Tibial artery (tissue), 4 donors: ENCODE measurements at regions not wholly inside any gene's neighbourhood (a gene's known extent, or its start where the extent isn't known, plus 50 kb on each side); places are given as distances from the start of the nearest gene placed in this dataset.

Experiments used
- DNase-seq, 2 donors: peaks; one replicate each; pipeline ENCODE4 v3.0.0-alpha.2; 2019
- H3K27ac ChIP-seq, 2 donors: fragments of 200-600 bp; sonication (generic) in 1 of 2; 1 replicate in 1 of 2; 2 replicates in 1 of 2; pipeline ENCODE4 v1.5.1; 2018 to 2019; ENCODE audit warnings: mild to moderate bottlenecking in 1 of 2
- H3K27me3 ChIP-seq, 2 donors: fragments of 200-600 bp; sonication (generic) in 1 of 2; one replicate each; pipeline versions ENCODE4 v1.5.1 to v1.6.0; 2016 to 2019
- H3K36me3 ChIP-seq, 3 donors: fragments of 200-600 bp; sonication (generic) in 2 of 3; one replicate each; pipeline ENCODE4 v1.5.1; 2016 to 2019; ENCODE audit warnings: mild to moderate bottlenecking in 2 of 3
- H3K4me1 ChIP-seq, 4 donors: fragments of 200-600 bp; sonication (generic) in 2 of 4; 1 replicate in 3 of 4; 2 replicates in 1 of 4; pipeline ENCODE4 v1.5.1; 2016 to 2019
- H3K4me3 ChIP-seq, 2 donors: fragments of 200-600 bp; sonication (generic) in 1 of 2; 1 replicate in 1 of 2; 2 replicates in 1 of 2; pipeline ENCODE4 v1.5.1; 2018 to 2019; ENCODE audit warnings: mild to moderate bottlenecking in 2 of 2
- H3K9me3 ChIP-seq, 3 donors: fragments of 200-600 bp; sonication (generic) in 1 of 3; one replicate each; pipeline ENCODE4 v1.5.1; 2016 to 2019
- intact Hi-C: fragments of 100-400 bp; cut with DNase I; formaldehyde crosslinking; loops from one replicate; pipeline ENCODE4 v1.15.0; 2023; ENCODE audit warnings: low total_unique reads
- TF ChIP-seq, protein P1 (sequence below), 2 experiments: fragments of 200-600 bp in 1 of 2; fragments of 450-650 bp in 1 of 2; IDR thresholded peaks; one replicate each; pipeline ENCODE4 v1.5.1; 2017 to 2019; ENCODE audit warnings: antibody characterized with exemption in 2 of 2, mild to moderate bottlenecking in 1 of 2, moderate library complexity in 1 of 2

GRCh38 chr2:147236601-147237000, 608.2 kb upstream of the ACVR2A start:
- Histone ChIP-seq H3K36me3 (no peaks in the 10 kb centered on the region), H3K9me3 (peaks cover 0 to 5% (median 2%) of the 10 kb centered on the region in 3 donors), H3K4me3 (no peak overlapping the region), H3K4me1 (no peaks in the 10 kb centered on the region), H3K27ac (no peak overlapping the region), H3K27me3 (no peaks in the 10 kb centered on the region)
- TF ChIP-seq, protein P1, sequence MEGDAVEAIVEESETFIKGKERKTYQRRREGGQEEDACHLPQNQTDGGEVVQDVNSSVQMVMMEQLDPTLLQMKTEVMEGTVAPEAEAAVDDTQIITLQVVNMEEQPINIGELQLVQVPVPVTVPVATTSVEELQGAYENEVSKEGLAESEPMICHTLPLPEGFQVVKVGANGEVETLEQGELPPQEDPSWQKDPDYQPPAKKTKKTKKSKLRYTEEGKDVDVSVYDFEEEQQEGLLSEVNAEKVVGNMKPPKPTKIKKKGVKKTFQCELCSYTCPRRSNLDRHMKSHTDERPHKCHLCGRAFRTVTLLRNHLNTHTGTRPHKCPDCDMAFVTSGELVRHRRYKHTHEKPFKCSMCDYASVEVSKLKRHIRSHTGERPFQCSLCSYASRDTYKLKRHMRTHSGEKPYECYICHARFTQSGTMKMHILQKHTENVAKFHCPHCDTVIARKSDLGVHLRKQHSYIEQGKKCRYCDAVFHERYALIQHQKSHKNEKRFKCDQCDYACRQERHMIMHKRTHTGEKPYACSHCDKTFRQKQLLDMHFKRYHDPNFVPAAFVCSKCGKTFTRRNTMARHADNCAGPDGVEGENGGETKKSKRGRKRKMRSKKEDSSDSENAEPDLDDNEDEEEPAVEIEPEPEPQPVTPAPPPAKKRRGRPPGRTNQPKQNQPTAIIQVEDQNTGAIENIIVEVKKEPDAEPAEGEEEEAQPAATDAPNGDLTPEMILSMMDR (IDR thresholded peaks at IDR 0.05): no peak
- intact Hi-C loops: no loop called here
- no peak for DNase-seq

- Histone ChIP-seq H3K9me3 (no peaks in the 10 kb centered on the region), H3K27me3 (no peaks in the 10 kb centered on the region), H3K27ac (no peak overlapping the region), H3K4me1 (no peaks in the 10 kb centered on the region), H3K36me3 (no peaks in the 10 kb centered on the region), H3K4me3 (no peak overlapping the region)
- intact Hi-C loops: no loop called here
- no peak for DNase-seq
- TF ChIP-seq, protein P1 (IDR thresholded peaks at IDR 0.05): no peak
These were observed 612.6 kb upstream of the ACVR2A start for GRCh38 chr2:147232225-147232669.

- intact Hi-C loops: no loop called here
- TF ChIP-seq, protein P1 (IDR thresholded peaks at IDR 0.05): no peak
- no peak for DNase-seq
- Histone ChIP-seq H3K27me3 (no peaks in the 10 kb centered on the region), H3K4me3 (no peak overlapping the region), H3K27ac (no peak overlapping the region), H3K36me3 (no peaks in the 10 kb centered on the region), H3K9me3 (no peaks in the 10 kb centered on the region), H3K4me1 (no peaks in the 10 kb centered on the region)
These were observed 613.2 kb upstream of the ACVR2A start for GRCh38 chr2:147231607-147232006.

- H3K4me1 ChIP-seq: no peaks in the 10 kb centered on the region
- H3K27ac ChIP-seq: no peak overlapping the region
- H3K27me3 ChIP-seq: no peaks in the 10 kb centered on the region
- no peak overlapping the region for H3K4me3 ChIP-seq
- TF ChIP-seq, protein P1 (IDR thresholded peaks at IDR 0.05): no peak
- intact Hi-C loops: no loop called here
- H3K9me3 ChIP-seq: no peaks in the 10 kb centered on the region
- DNase-seq: no peak
- no peaks in the 10 kb centered on the region for H3K36me3 ChIP-seq
These were observed 613.7 kb upstream of the ACVR2A start for GRCh38 chr2:147231081-147231480.

DNA sequence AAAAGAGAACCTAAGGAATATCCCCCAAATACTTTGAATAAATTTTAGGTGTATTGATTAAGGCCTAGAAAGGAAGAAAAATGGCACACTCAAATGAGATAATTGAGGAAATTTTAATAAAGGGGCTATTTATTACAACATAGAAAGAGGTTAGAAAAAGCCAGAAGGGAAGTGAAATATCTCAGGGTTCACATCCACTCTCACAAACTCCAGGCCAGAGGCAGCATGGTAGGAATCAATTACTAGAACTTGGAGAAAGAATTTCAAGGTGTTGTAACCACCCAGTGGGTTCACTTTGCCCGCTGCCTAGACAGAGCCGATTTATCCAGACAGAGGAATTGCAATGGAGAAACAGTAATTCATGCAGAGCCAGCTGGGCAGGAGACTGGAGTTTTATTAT, 617.5 kb upstream of the ACVR2A start:
- Histone ChIP-seq H3K27ac (no peak overlapping the region), H3K36me3 (no peaks in the 10 kb centered on the region), H3K4me1 (no peaks in the 10 kb centered on the region), H3K27me3 (no peaks in the 10 kb centered on the region), H3K9me3 (no peaks in the 10 kb centered on the region), H3K4me3 (no peak overlapping the region)
- TF ChIP-seq, protein P1 (IDR thresholded peaks at IDR 0.05): no peak
- intact Hi-C loops: no loop called here
- DNase-seq: no peak

GRCh38 chr2:147224070-147224469, 620.8 kb upstream of the ACVR2A start:
- Histone ChIP-seq H3K27ac (no peak overlapping the region), H3K4me1 (no peaks in the 10 kb centered on the region), H3K27me3 (no peaks in the 10 kb centered on the region), H3K9me3 (no peaks in the 10 kb centered on the region), H3K4me3 (no peak overlapping the region), H3K36me3 (no peaks in the 10 kb centered on the region)
- intact Hi-C loops: no loop called here
- TF ChIP-seq, protein P1 (IDR thresholded peaks at IDR 0.05): no peak
- DNase-seq: no peak
